ENCODE measurements at regions not wholly inside any gene's neighbourhood (a gene's known extent, or its start where the extent isn't known, plus 50 kb on each side); places are given as distances from the start of the nearest gene placed in this dataset.
"Not testable (repeated sequence)": the region's sequence is repeated elsewhere in the genome, so short reads cannot be mapped to it uniquely, and the experiment has no call there.

GRCh38 chr6:55954436-55954835 lies 79.0 kb upstream of the BMP5 start:
- no peak for DNase-seq

DNA sequence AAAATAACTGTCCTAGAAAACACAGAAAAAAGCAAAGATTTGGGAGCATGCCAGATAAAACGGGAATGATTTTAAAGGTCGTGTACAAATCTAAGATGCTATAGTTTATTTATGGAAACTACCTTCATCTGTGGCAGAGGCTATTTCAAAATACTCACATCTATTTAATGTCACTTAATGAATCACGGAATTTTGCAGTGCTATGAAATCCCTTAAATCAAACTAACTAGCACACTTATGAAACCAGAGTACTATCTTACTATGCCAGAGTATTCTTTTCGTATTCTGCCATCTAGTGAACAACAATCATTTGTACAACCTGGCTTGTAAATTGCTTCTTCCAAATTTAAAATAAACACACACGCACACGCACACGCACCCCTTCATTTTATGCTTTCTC lies 77.9 kb upstream of the BMP5 start:
- no peak for DNase-seq

- no peak for DNase-seq
These were observed 74.9 kb upstream of the BMP5 start for GRCh38 chr6:55950071-55950814.

DNA sequence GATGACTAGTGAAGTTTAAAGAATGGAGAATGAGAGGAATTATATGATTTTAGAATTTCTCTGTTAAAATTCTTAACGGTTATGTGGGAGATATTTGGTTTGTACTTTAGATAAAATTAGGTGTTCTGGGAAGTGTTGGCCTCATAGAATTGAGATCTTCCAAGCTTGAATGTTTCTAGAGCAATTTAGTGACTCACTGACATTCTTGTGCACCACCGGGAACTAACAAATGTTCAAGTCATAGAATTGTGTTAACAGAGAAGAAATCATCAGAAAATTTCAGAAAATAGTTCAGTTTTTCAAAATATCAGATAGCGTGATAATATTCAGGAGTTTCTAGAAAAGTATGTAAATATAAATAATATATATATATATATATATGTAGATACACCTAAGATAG lies 67.9 kb upstream of the BMP5 start:
- DNase-seq = no peak

GRCh38 chr6:55941702-55942101 lies 66.3 kb upstream of the BMP5 start:
- no peak for DNase-seq

DNA sequence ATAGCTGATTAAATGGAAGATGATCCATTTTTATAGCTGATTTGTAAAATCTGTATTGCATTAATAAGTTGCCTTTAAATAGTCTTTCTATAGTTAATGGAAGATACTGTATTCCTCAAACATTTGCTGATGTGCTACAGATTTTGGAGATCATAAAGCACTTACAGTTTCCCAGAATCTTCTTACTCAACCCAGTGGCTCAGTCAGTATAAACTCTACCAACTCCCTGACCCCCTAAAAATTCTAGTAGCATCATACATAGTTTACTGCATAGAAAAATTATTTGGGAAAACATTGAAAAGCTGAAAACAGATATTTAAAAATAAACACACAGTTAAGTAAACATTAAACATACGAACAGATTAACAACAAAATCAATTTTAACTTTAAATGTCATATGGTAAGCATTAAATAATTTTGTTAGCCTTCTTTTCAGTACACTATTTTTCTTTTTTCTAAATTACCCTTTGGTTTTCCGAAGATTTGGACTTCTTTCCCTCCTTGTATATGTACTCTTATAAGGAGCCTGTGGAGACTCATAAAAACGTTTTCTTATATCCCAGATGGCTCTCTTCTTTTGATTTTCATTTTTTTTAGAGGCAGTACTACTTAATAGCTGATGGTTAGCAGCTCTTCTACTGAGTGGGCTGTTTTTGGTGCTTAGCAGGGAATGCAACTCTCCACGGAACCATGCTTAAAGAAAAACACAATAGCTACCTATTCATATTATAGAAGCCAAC lies 62.7 kb upstream of the BMP5 start:
- DNase-seq = no peak

DNA sequence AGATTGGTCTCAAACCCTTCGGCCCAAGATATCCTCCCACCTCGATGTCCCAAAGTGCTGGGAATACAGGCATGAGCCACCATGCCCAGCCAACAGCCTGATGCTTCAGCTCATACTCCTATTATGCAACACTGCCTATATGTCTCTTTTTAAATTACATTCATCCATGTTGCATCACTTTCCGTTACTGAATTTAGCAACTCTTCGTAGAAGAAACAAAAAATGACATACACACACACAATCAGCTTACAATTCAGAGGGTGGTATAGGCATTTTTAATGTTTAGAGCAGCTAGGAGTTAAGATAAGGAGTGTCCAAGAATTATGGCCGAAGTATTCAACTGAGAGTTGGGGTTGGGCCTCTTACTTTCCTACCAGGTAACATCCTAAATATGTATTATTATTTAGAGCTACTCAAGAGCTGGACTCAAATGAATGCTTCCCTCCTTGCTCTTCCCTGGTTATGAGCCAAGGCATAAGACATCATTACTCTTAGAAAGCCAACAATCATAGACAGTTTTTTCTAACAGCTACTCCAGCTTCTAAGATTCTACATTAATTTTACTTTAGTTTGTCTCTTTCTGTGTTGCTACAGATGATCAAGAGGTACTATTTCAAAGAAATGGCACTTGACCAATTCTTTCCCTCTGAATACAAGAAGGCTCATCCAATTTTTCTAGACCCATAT lies 62.0 kb upstream of the BMP5 start:
- DNase-seq = no peak

DNA sequence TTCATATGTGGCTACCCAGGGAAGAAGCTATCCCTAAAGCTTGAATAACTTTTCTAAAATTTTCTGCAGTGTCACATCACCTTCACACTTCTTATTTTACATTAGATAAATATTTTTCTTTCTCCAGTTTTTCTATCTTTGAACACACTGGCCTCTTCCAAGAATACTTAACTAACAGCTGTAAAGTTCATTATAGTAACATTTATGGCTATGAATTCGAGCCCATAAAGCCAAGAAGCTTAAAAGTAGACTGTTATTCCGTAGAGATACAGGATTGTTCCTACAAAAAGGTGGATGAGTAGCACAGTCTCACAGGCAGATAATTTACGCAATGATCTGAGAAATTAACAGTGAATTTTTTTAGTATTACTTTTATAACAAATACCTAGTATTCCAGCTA lies 55.7 kb upstream of the BMP5 start:
- no peak for DNase-seq

DNA sequence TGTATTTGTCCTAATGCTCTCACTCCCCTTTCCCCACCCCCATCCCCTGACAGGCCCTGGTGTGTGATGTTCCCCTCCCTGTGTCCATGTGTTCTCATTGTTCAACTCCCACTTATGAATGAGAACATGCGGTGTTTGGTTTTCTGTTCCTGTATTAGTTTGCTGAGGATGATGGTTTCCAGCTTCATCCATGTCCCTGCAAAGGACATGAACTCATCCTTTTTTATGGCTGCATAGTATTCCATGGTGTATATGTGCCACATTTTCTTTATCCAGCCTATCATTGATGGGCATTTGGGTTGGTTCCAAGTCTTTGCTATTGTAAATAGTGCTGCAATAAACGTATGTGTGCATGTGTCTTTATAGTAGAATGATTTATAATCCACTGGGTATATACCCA lies 52.3 kb upstream of the BMP5 start:
- DNase-seq = not testable (repeated sequence)

DNA sequence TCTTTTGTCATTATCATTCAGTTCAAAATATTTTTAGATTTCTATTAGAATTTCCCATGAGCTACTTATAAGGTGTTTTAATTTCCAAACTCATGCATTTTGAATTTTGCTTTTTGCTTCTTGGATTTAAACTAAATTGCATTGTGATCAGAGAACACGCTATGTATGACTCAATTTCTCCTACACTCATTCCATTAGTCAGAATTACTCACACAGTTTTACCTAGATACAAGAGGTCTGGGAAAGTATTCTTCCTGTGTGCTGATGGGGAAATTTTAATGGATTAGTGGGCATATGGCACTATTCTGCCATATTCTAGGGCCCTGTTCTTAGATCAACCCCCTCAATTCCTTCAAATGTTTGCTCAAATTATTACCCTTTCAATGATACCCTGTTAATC lies 49.9 kb upstream of the BMP5 start:
- DNase-seq = no peak
